ENCODE measurements at regions not wholly inside any gene's neighbourhood (a gene's known extent, or its start where the extent isn't known, plus 50 kb on each side); places are given as distances from the start of the nearest gene placed in this dataset.

DNA sequence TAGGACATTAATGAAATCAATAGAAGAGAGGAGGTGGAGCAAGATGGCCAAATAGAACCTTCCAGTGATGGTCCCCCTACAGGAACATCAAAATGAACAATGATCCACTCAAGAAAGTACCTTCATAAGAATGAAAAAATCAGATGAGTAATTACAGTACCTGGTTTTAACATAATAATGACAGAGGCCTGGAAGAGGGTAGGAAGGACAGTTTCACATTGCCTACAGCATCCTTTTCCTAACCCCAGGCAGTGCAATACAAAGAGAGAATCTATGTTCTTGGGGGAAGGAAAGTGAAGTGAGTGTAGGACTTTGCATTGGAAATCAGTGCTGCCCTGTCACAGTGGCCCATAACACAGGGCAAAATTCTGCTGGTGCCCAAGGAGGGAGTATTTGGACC is 81.2 kb upstream of the SPTLC1 start:
- no peak for TF ChIP-seq CTCF (IDR thresholded peaks at IDR 0.05; ENCODE audit: control extremely low read depth, extremely low read depth, low read depth, missing control alignments)
- CTCF ChIA-PET: interaction anchor here (1.1 kb wide), 1 partner anchor 56 kb away, joined by 3 read pairs; no protein-coding TSS in a partner anchor
- POLR2A ChIA-PET: no interaction called here
- no peak for DNase-seq (ENCODE audit: extremely low spot score)

- no peak for TF ChIP-seq CTCF (IDR thresholded peaks at IDR 0.05; ENCODE audit: control extremely low read depth, extremely low read depth, low read depth, missing control alignments)
- ChIA-PET CTCF (interaction anchor here (0.7 to 1.5 kb wide), 3 partner anchors 9 to 54 kb away, joined by 3 read pairs; no protein-coding TSS in a partner anchor), POLR2A (no interaction called here)
- no peak for DNase-seq (ENCODE audit: extremely low spot score)
Measured at GRCh38 chr9:92191801-92192200, 76.6 kb upstream of the SPTLC1 start.

GRCh38 chr9:92190536-92190790 is 75.2 kb upstream of the SPTLC1 start:
- ChIA-PET CTCF (no interaction called here), POLR2A (no interaction called here)
- no peak for TF ChIP-seq CTCF (IDR thresholded peaks at IDR 0.05; ENCODE audit: control extremely low read depth, extremely low read depth, low read depth, missing control alignments)
- no peak for DNase-seq (ENCODE audit: extremely low spot score)

DNA sequence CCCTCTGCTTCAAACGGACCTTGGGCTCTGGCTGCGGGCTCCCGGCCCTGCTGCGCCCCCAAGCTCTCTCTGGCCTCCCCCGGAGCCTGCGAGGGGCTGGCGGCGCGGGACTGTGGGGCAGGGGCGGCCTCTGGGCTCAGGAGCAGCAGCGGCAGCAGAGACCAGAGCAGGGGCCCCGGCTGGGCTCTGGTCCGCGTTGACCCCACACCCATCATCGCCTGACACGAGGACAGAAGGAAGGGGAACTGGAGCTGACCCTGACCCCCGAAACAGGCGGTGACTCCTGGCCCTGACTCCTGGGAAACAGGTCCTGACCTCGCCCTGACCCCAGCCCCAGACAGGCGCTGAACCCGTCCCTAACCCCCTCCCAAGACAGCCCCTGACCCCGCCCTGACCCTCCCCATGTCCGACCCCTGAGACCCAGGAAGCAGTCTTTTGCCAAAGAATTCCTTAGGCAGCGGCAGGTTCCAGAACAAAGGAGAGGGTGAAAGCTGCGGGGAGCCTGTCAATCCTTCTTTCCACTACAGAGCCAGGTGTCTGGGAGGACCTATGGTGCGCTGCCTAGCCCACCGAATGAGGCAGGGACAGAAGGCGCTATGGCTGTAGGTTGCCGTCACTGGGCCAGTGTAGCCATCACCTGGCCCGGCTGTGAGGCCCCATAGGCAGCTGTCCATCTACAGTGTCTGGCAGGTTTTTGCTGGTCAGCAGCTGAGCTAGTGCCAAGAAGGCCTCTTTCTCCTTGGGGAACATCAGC is 74.7 kb upstream of the SPTLC1 start:
- TF ChIP-seq CTCF (IDR thresholded peaks at IDR 0.05; ENCODE audit: control extremely low read depth, extremely low read depth, low read depth, missing control alignments): no peak
- no peak for DNase-seq (ENCODE audit: extremely low spot score)
- ChIA-PET POLR2A (no interaction called here), CTCF (no interaction called here)

DNA sequence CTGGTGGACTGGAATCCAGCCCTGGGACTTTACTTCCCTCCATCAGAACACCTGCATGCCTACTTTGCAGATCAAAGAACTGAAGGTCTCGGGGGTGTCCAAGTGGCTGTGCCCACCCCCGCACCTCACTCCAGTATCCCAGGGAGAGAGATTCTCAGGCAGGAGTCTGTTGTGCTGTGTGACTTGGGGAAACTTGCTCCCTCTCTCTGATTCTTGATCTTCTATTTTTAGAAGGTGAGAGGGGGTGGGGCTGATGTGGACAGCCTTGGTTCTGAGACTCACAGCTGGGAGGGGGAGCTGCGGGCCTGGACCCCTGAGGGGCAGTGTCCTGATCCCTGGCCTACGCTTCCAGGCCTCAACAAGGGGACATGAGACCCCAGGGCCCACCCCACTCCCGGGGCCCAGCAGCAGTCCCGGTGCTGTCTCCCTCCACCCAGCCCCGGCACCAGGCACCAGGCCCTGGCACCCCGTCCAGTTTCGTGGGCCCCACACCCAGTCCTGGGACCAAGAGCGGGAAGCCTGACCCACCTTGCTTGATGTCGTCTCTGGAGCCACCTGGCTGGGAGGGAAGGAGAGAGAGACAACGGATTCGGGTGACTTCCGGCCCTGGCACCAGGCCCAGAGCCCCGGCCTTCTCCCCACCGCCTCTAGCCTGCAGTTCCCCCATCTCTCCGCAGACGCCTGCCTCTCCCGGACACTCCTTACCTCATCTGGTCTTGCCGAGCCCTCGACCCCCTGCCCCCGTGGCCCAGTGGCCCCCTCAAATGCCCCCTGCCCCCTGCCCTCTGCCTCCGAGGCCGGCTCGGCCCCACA is 74.0 kb upstream of the SPTLC1 start:
- ChIA-PET CTCF (interaction anchor here (1.8 kb wide), 1 partner anchor 17 kb away, joined by 9 read pairs; no protein-coding TSS in a partner anchor), POLR2A (no interaction called here)
- no peak for TF ChIP-seq CTCF (IDR thresholded peaks at IDR 0.05; ENCODE audit: control extremely low read depth, extremely low read depth, low read depth, missing control alignments)
- no peak for DNase-seq (ENCODE audit: extremely low spot score)

GRCh38 chr9:92187989-92188714 is 72.9 kb upstream of the SPTLC1 start:
- POLR2A ChIA-PET: no interaction called here
- CTCF ChIA-PET: interaction anchor here (1.7 to 2.3 kb wide), 3 partner anchors 16 to 50 kb away, joined by 4 to 9 read pairs (median 8); no protein-coding TSS in a partner anchor

More at GRCh38 chr9:92187989-92188714, 72.9 kb upstream of the SPTLC1 start:
- TF ChIP-seq CTCF (IDR thresholded peaks at IDR 0.05; ENCODE audit: control extremely low read depth, extremely low read depth, low read depth, missing control alignments): no peak
- no peak for DNase-seq (ENCODE audit: extremely low spot score)

Measured in GM10248 (cell line).